ENCODE measurements at regions not wholly inside any gene's neighbourhood (a gene's known extent, or its start where the extent isn't known, plus 50 kb on each side); places are given as distances from the start of the nearest gene placed in this dataset.

- no peak overlapping the region for H2AFZ ChIP-seq (replicated peaks)
- no peak for DNase-seq (ENCODE audit: low spot score)
- no peaks in the 10 kb centered on the region for H3K9me3 ChIP-seq (ENCODE audit: low read depth)
- H3K27me3 ChIP-seq, result no peaks in the 10 kb centered on the region
- H3K4me2 ChIP-seq, result no peak overlapping the region
- H4K20me1 ChIP-seq (ENCODE audit: low read depth), result no peaks in the 10 kb centered on the region
- H3F3A ChIP-seq (ENCODE audit: low read depth), result no peaks in the 10 kb centered on the region
- no peaks in the 10 kb centered on the region for H3K4me1 ChIP-seq
- no peaks in the 10 kb centered on the region for H3K79me2 ChIP-seq (ENCODE audit: low read depth)
- Mint-ChIP-seq H3K4me3 (no peak overlapping the region), H3K4me1 (no peaks in the 10 kb centered on the region), H3K27ac (no peak overlapping the region), H3K36me3 (no peaks in the 10 kb centered on the region), H3K9me3 (no peaks in the 10 kb centered on the region), H3K27me3 (ENCODE audit: insufficient read depth, low read depth) (peaks cover 12% of the 10 kb centered on the region)
- no peaks in the 10 kb centered on the region for H3K36me3 ChIP-seq
- H3K4me3 ChIP-seq, result no peak overlapping the region
- no peak for TF ChIP-seq EZH2phosphoT487 (IDR thresholded peaks at IDR 0.05)
- TF ChIP-seq EZH2 (IDR thresholded peaks at IDR 0.05), result no peak
- TF ChIP-seq CTCF (IDR thresholded peaks at IDR 0.05), result no peak
- no peak overlapping the region for H3K9ac ChIP-seq
- H3K27ac ChIP-seq, result no peak overlapping the region
Measured at GRCh38 chr7:46654546-46655443, 733.7 kb upstream of the IGFBP3 start.

GRCh38 chr7:46653848-46654247 lies 732.8 kb upstream of the IGFBP3 start:
- Histone ChIP-seq H2AFZ (replicated peaks) (no peak overlapping the region), H3K79me2 (ENCODE audit: low read depth) (no peaks in the 10 kb centered on the region), H3K4me3 (no peak overlapping the region), H3K36me3 (no peaks in the 10 kb centered on the region), H3K4me2 (no peak overlapping the region), H3K27ac (no peak overlapping the region), H3K27me3 (no peaks in the 10 kb centered on the region), H3K9ac (no peak overlapping the region), H3K4me1 (no peaks in the 10 kb centered on the region), H3F3A (ENCODE audit: low read depth) (no peaks in the 10 kb centered on the region), H4K20me1 (ENCODE audit: low read depth) (no peaks in the 10 kb centered on the region), H3K9me3 (ENCODE audit: low read depth) (no peaks in the 10 kb centered on the region)
- TF ChIP-seq CTCF (IDR thresholded peaks at IDR 0.05) (no peak), EZH2 (IDR thresholded peaks at IDR 0.05) (no peak), EZH2phosphoT487 (IDR thresholded peaks at IDR 0.05) (no peak)
- no peak overlapping the region for H3K27ac Mint-ChIP-seq
- DNase-seq (ENCODE audit: low spot score), result no peak
- H3K36me3 Mint-ChIP-seq, result no peaks in the 10 kb centered on the region
- H3K4me1 Mint-ChIP-seq, result no peaks in the 10 kb centered on the region
- H3K27me3 Mint-ChIP-seq (ENCODE audit: insufficient read depth, low read depth), result peaks cover 9% of the 10 kb centered on the region
- peaks cover 4% of the 10 kb centered on the region for H3K9me3 Mint-ChIP-seq
- H3K4me3 Mint-ChIP-seq, result no peak overlapping the region

- no peak overlapping the region for H3K27ac ChIP-seq
- no peak overlapping the region for H3K4me2 ChIP-seq
- Mint-ChIP-seq H3K36me3 (no peaks in the 10 kb centered on the region), H3K4me3 (no peak overlapping the region), H3K4me1 (no peaks in the 10 kb centered on the region), H3K27me3 (ENCODE audit: insufficient read depth, low read depth) (peaks cover 9% of the 10 kb centered on the region), H3K9me3 (peaks cover 11% of the 10 kb centered on the region), H3K27ac (no peak overlapping the region)
- no peak overlapping the region for H3K9ac ChIP-seq
- H3K4me3 ChIP-seq, result no peak overlapping the region
- no peak for DNase-seq (ENCODE audit: low spot score)
- no peaks in the 10 kb centered on the region for H3K79me2 ChIP-seq (ENCODE audit: low read depth)
- TF ChIP-seq EZH2phosphoT487 (IDR thresholded peaks at IDR 0.05) (no peak), EZH2 (IDR thresholded peaks at IDR 0.05) (no peak)
- no peak overlapping the region for H2AFZ ChIP-seq (replicated peaks)
- no peaks in the 10 kb centered on the region for H3K9me3 ChIP-seq (ENCODE audit: low read depth)
- H4K20me1 ChIP-seq (ENCODE audit: low read depth), result no peaks in the 10 kb centered on the region
- no peaks in the 10 kb centered on the region for H3K27me3 ChIP-seq
- H3K36me3 ChIP-seq, result no peaks in the 10 kb centered on the region
- H3K4me1 ChIP-seq, result no peaks in the 10 kb centered on the region
- no peaks in the 10 kb centered on the region for H3F3A ChIP-seq (ENCODE audit: low read depth)
Measured at GRCh38 chr7:46652317-46652716, 731.2 kb upstream of the IGFBP3 start.

GRCh38 chr7:46651561-46652088 lies 730.6 kb upstream of the IGFBP3 start:
- H3K4me1 Mint-ChIP-seq, result no peaks in the 10 kb centered on the region
- H3K27ac ChIP-seq, result no peak overlapping the region
- H3K27me3 ChIP-seq, result no peaks in the 10 kb centered on the region
- H3K27me3 Mint-ChIP-seq (ENCODE audit: insufficient read depth, low read depth), result peaks cover 9% of the 10 kb centered on the region
- no peak overlapping the region for H3K4me2 ChIP-seq
- H4K20me1 ChIP-seq (ENCODE audit: low read depth), result no peaks in the 10 kb centered on the region
- peaks cover under 1% of the 10 kb centered on the region for H3F3A ChIP-seq (ENCODE audit: low read depth)
- no peak overlapping the region for H2AFZ ChIP-seq (replicated peaks)
- H3K9me3 Mint-ChIP-seq, result peaks cover 14% of the 10 kb centered on the region
- DNase-seq (ENCODE audit: low spot score), result no peak
- no peak overlapping the region for H3K4me3 Mint-ChIP-seq
- no peak overlapping the region for H3K9ac ChIP-seq
- no peak for TF ChIP-seq EZH2phosphoT487 (IDR thresholded peaks at IDR 0.05)
- no peak for TF ChIP-seq EZH2 (IDR thresholded peaks at IDR 0.05)
- no peaks in the 10 kb centered on the region for H3K79me2 ChIP-seq (ENCODE audit: low read depth)
- H3K4me1 ChIP-seq, result peaks cover 1% of the 10 kb centered on the region
- H3K9me3 ChIP-seq (ENCODE audit: low read depth), result no peaks in the 10 kb centered on the region
- no peak overlapping the region for H3K27ac Mint-ChIP-seq
- no peaks in the 10 kb centered on the region for H3K36me3 ChIP-seq
- no peak overlapping the region for H3K4me3 ChIP-seq
- H3K36me3 Mint-ChIP-seq, result no peaks in the 10 kb centered on the region
